ENCODE measurements at regions not wholly inside any gene's neighbourhood (a gene's known extent, or its start where the extent isn't known, plus 50 kb on each side); places are given as distances from the start of the nearest gene placed in this dataset.

- no peaks in the 10 kb centered on the region for H3K4me1 ChIP-seq (ENCODE audit: control insufficient read depth, insufficient read depth, low read length)
- ChIA-PET CTCF (no interaction called here), POLR2A (no interaction called here)
- H3K36me3 ChIP-seq (ENCODE audit: control insufficient read depth in 2 of 2, insufficient read depth in 1 of 2, low read length in 2 of 2), result no peaks in the 10 kb centered on the region
- H3K4me3 ChIP-seq (ENCODE audit: low read depth, low read length), result no peak overlapping the region
- H3K27ac ChIP-seq (ENCODE audit: extremely low read depth, low read depth, low read length), result no peak overlapping the region
- TF ChIP-seq ZNF830 (tag by site-specific recombination; IDR thresholded peaks at IDR 0.05; ENCODE audit: low read depth) (no peak), ZNF248 (tag by site-specific recombination; IDR thresholded peaks at IDR 0.05) (no peak), ZSCAN23 (tag by site-specific recombination; IDR thresholded peaks at IDR 0.05) (no peak), ZNF18 (tag by site-specific recombination; IDR thresholded peaks at IDR 0.05) (no peak)
- no peaks in the 10 kb centered on the region for H3K9me3 ChIP-seq (ENCODE audit: control insufficient read depth, insufficient read depth, low read depth, low read length)
These were observed 1534.4 kb upstream of the IGFBP7 start for GRCh38 chr4:58644549-58644948.

- Histone ChIP-seq H3K9me3 (ENCODE audit: control insufficient read depth, insufficient read depth, low read depth, low read length) (no peaks in the 10 kb centered on the region), H3K4me3 (ENCODE audit: low read depth, low read length) (no peak overlapping the region), H3K27ac (ENCODE audit: extremely low read depth, low read depth, low read length) (no peak overlapping the region), H3K4me1 (ENCODE audit: control insufficient read depth, insufficient read depth, low read length) (no peaks in the 10 kb centered on the region), H3K36me3 (ENCODE audit: control insufficient read depth in 2 of 2, insufficient read depth in 1 of 2, low read length in 2 of 2) (no peaks in the 10 kb centered on the region)
- POLR2A ChIA-PET, result no interaction called here
- TF ChIP-seq ZNF248 (tag by site-specific recombination; IDR thresholded peaks at IDR 0.05) (no peak), ZNF747 (tag by site-specific recombination; IDR thresholded peaks at IDR 0.05) (no peak), KLF7 (tag by site-specific recombination; IDR thresholded peaks at IDR 0.05; ENCODE audit: borderline replicate concordance) (no peak)
- CTCF ChIA-PET, result no interaction called here
These were observed 1526.2 kb upstream of the IGFBP7 start for GRCh38 chr4:58636381-58636780.

GRCh38 chr4:58617226-58617625 lies 1507.0 kb upstream of the IGFBP7 start:
- CTCF ChIA-PET, result no interaction called here

GRCh38 chr4:58611012-58611411 lies 1500.8 kb upstream of the IGFBP7 start:
- no peak overlapping the region for H3K27ac ChIP-seq (ENCODE audit: extremely low read depth, low read depth, low read length)
- H3K9me3 ChIP-seq (ENCODE audit: control insufficient read depth, insufficient read depth, low read depth, low read length), result no peaks in the 10 kb centered on the region
- ChIA-PET CTCF (no interaction called here), POLR2A (no interaction called here)
- TF ChIP-seq KLF8 (tag by site-specific recombination; IDR thresholded peaks at IDR 0.05) (no peak), ZNF423 (tag by site-specific recombination; IDR thresholded peaks at IDR 0.05) (no peak), BCL11B (tag by site-specific recombination; IDR thresholded peaks at IDR 0.05; ENCODE audit: low read depth) (no peak), ZNF624 (tag by site-specific recombination; IDR thresholded peaks at IDR 0.05) (no peak), ZNF692 (tag by site-specific recombination; IDR thresholded peaks at IDR 0.05) (no peak), YY2 (tag by site-specific recombination; IDR thresholded peaks at IDR 0.05) (no peak), ZNF623 (tag by site-specific recombination; IDR thresholded peaks at IDR 0.05) (no peak), HOXA7 (CRISPR knock-in tag; IDR thresholded peaks at IDR 0.05; ENCODE audit: borderline replicate concordance) (no peak), SP2 (tag by site-specific recombination; IDR thresholded peaks at IDR 0.05) (no peak), HOXC10 (CRISPR knock-in tag; IDR thresholded peaks at IDR 0.05) (no peak), ZBTB17 (tag by site-specific recombination; IDR thresholded peaks at IDR 0.05) (no peak), ZNF639 (tag by site-specific recombination; IDR thresholded peaks at IDR 0.05) (no peak), ZNF394 (tag by site-specific recombination; IDR thresholded peaks at IDR 0.05; ENCODE audit: borderline replicate concordance) (no peak), PBX3 (CRISPR knock-in tag; IDR thresholded peaks at IDR 0.05) (no peak)
- H3K36me3 ChIP-seq (ENCODE audit: control insufficient read depth in 2 of 2, insufficient read depth in 1 of 2, low read length in 2 of 2), result no peaks in the 10 kb centered on the region
- H3K4me3 ChIP-seq (ENCODE audit: low read depth, low read length), result no peak overlapping the region
- H3K4me1 ChIP-seq (ENCODE audit: control insufficient read depth, insufficient read depth, low read length), result no peaks in the 10 kb centered on the region

More at GRCh38 chr4:58617226-58617625, 1507.0 kb upstream of the IGFBP7 start:
- TF ChIP-seq ZNF707 (tag by site-specific recombination; IDR thresholded peaks at IDR 0.05) (no peak), ZBTB6 (tag by site-specific recombination; IDR thresholded peaks at IDR 0.05) (no peak), REPIN1 (tag by site-specific recombination; IDR thresholded peaks at IDR 0.05; ENCODE audit: low read depth) (no peak)
- Histone ChIP-seq H3K27ac (ENCODE audit: extremely low read depth, low read depth, low read length) (no peak overlapping the region), H3K36me3 (ENCODE audit: control insufficient read depth in 2 of 2, insufficient read depth in 1 of 2, low read length in 2 of 2) (no peaks in the 10 kb centered on the region), H3K4me3 (ENCODE audit: low read depth, low read length) (no peak overlapping the region), H3K9me3 (ENCODE audit: control insufficient read depth, insufficient read depth, low read depth, low read length) (no peaks in the 10 kb centered on the region), H3K4me1 (ENCODE audit: control insufficient read depth, insufficient read depth, low read length) (no peaks in the 10 kb centered on the region)
- POLR2A ChIA-PET, result no interaction called here
